ENCODE measurements at regions not wholly inside any gene's neighbourhood (a gene's known extent, or its start where the extent isn't known, plus 50 kb on each side); places are given as distances from the start of the nearest gene placed in this dataset.

DNA sequence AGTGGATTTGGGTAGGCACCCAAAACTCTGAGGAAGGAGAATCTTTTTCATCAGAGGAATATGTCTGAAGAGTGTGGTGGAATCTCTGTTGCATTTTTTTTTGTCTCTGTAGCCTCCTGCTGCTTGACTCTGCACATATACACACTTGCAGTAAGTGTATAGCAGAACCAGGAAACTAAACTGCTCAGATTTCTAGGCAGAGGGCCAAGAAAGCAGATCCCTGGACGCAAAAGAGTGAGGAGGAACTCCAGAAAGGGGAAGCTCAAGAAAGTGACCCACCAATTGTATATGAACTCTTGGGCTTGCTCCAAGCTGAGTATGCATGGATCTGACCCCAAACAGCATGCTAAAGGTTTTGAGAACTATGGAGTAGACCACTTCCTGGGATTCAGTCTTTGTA is 181.8 kb downstream of the GADD45G start (continued):
- TF ChIP-seq RXRA (IDR thresholded peaks at IDR 0.05; ENCODE audit: borderline replicate concordance, low read depth), result no peak
- no peak for TF ChIP-seq TAF1 (IDR thresholded peaks at IDR 0.05; ENCODE audit: borderline replicate concordance, low read depth, low read length)
- TF ChIP-seq SIN3A (IDR thresholded peaks at IDR 0.05; ENCODE audit: borderline replicate concordance, low read depth, low read length), result no peak
- no peak for TF ChIP-seq FOXM1 (IDR thresholded peaks at IDR 0.05; ENCODE audit: low read depth)
- no peak for TF ChIP-seq MEF2A (IDR thresholded peaks at IDR 0.05; ENCODE audit: borderline replicate concordance, low read depth)
- TF ChIP-seq CHD2 (IDR thresholded peaks at IDR 0.05; ENCODE audit: low read length, partially characterized antibody), result no peak
- no peak for TF ChIP-seq NRF1 (IDR thresholded peaks at IDR 0.05; ENCODE audit: low read depth, low read length)

DNA sequence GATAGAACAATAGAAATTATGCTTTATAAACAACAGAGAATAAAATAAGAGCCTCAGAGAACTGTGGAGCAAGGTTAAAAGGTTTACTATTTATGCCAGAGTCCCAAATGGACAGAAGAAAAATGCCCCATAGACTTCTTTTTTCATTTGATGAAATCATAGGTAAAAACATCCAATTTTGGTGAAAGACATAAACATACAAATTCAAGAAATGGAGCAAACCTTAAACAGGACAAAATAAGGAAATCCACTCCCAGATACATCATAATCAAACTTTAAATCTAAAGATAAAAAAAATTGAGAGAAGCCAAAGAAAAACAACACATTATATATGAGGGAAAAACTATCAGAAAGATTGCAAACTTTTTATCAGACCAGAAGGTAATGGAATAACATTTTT is 182.8 kb downstream of the GADD45G start:
- Histone ChIP-seq H3K4me2 (no peak overlapping the region), H3K4me1 (ENCODE audit: control insufficient read depth in 1 of 2, insufficient read depth in 2 of 2, low read depth in 1 of 2, low read length in 1 of 2) (peaks cover 0 to 5% of the 10 kb centered on the region in 2 experiments; a peak in 1 of 4 replicates), H3K9me3 (no peaks in the 10 kb centered on the region), H3K27ac (ENCODE audit: low read depth in 2 of 2, low read length in 1 of 2) (no peak overlapping the region), H3K9ac (no peak overlapping the region), H3K79me2 (ENCODE audit: insufficient read depth) (no peaks in the 10 kb centered on the region), H3K27me3 (ENCODE audit: insufficient read depth) (no peaks in the 10 kb centered on the region), H3F3A (replicated peaks; ENCODE audit: insufficient read depth) (no peaks in the 10 kb centered on the region), H4K20me1 (ENCODE audit: insufficient read depth) (no peaks in the 10 kb centered on the region), H3K36me3 (replicated peaks in 1 of 2; ENCODE audit: control insufficient read depth in 1 of 2, insufficient read depth in 2 of 2, low read length in 1 of 2) (no peaks in the 10 kb centered on the region), H3K9me2 (no peaks in the 10 kb centered on the region), H3K4me3 (ENCODE audit: low read depth in 2 of 2, low read length in 1 of 2) (no peak overlapping the region), H2AFZ (ENCODE audit: low read depth) (no peak overlapping the region)
- TF ChIP-seq, protein P1, sequence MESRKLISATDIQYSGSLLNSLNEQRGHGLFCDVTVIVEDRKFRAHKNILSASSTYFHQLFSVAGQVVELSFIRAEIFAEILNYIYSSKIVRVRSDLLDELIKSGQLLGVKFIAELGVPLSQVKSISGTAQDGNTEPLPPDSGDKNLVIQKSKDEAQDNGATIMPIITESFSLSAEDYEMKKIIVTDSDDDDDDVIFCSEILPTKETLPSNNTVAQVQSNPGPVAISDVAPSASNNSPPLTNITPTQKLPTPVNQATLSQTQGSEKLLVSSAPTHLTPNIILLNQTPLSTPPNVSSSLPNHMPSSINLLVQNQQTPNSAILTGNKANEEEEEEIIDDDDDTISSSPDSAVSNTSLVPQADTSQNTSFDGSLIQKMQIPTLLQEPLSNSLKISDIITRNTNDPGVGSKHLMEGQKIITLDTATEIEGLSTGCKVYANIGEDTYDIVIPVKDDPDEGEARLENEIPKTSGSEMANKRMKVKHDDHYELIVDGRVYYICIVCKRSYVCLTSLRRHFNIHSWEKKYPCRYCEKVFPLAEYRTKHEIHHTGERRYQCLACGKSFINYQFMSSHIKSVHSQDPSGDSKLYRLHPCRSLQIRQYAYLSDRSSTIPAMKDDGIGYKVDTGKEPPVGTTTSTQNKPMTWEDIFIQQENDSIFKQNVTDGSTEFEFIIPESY (IDR thresholded peaks at IDR 0.05; ENCODE audit: borderline replicate concordance, low read depth), result no peak
- TF ChIP-seq CHD2 (IDR thresholded peaks at IDR 0.05; ENCODE audit: low read length, partially characterized antibody), result no peak
- TF ChIP-seq NFIC (IDR thresholded peaks at IDR 0.05; ENCODE audit: borderline replicate concordance), result no peak
- no peak for TF ChIP-seq EP300 (IDR thresholded peaks at IDR 0.05; ENCODE audit: borderline replicate concordance in 1 of 2, low read depth in 1 of 2, low read length in 1 of 2)
- no peak for TF ChIP-seq TEAD4 (IDR thresholded peaks at IDR 0.05; ENCODE audit: borderline replicate concordance, insufficient read depth)
- TF ChIP-seq, protein P2, sequence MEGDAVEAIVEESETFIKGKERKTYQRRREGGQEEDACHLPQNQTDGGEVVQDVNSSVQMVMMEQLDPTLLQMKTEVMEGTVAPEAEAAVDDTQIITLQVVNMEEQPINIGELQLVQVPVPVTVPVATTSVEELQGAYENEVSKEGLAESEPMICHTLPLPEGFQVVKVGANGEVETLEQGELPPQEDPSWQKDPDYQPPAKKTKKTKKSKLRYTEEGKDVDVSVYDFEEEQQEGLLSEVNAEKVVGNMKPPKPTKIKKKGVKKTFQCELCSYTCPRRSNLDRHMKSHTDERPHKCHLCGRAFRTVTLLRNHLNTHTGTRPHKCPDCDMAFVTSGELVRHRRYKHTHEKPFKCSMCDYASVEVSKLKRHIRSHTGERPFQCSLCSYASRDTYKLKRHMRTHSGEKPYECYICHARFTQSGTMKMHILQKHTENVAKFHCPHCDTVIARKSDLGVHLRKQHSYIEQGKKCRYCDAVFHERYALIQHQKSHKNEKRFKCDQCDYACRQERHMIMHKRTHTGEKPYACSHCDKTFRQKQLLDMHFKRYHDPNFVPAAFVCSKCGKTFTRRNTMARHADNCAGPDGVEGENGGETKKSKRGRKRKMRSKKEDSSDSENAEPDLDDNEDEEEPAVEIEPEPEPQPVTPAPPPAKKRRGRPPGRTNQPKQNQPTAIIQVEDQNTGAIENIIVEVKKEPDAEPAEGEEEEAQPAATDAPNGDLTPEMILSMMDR (IDR thresholded peaks at IDR 0.05), result no peak
- no peak for DNase-seq
- CTCF ChIA-PET, result no interaction called here
- POLR2A ChIA-PET, result no interaction called here

DNA sequence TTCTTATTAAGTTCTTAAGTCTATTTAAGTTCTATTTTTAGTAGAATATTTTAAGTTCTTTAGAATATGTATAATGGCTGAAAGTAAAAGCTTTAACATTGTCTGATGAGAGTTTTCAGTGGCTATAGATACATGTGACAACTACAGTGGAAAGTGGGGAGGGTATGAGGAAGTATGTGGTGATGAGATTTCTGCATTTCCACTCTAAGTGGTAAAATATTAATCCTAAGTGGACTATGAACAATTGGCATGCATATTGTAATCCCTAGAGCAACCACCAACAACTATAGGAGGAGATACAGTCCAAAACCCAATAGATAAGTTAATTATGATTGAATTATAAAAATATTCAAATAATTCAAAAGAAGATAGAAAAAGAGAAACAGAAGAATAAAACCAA is 183.6 kb downstream of the GADD45G start:
- Histone ChIP-seq H4K20me1 (ENCODE audit: insufficient read depth) (no peaks in the 10 kb centered on the region), H3F3A (replicated peaks; ENCODE audit: insufficient read depth) (no peaks in the 10 kb centered on the region), H3K4me3 (ENCODE audit: low read depth in 2 of 2, low read length in 1 of 2) (no peak overlapping the region), H3K9me3 (no peaks in the 10 kb centered on the region), H2AFZ (ENCODE audit: low read depth) (no peak overlapping the region), H3K9ac (no peak overlapping the region), H3K27me3 (ENCODE audit: insufficient read depth) (no peaks in the 10 kb centered on the region), H3K36me3 (replicated peaks in 1 of 2; ENCODE audit: control insufficient read depth in 1 of 2, insufficient read depth in 2 of 2, low read length in 1 of 2) (no peaks in the 10 kb centered on the region), H3K4me2 (no peak overlapping the region), H3K27ac (ENCODE audit: low read depth in 2 of 2, low read length in 1 of 2) (no peak overlapping the region), H3K4me1 (ENCODE audit: control insufficient read depth in 1 of 2, insufficient read depth in 2 of 2, low read depth in 1 of 2, low read length in 1 of 2) (peaks cover 0 to 5% of the 10 kb centered on the region in 2 experiments; a peak in 1 of 4 replicates), H3K79me2 (ENCODE audit: insufficient read depth) (no peaks in the 10 kb centered on the region), H3K9me2 (no peaks in the 10 kb centered on the region)
- ChIA-PET CTCF (interaction anchor here (1.8 kb wide), 1 partner anchor 186 kb away, joined by 8 read pairs; no protein-coding TSS in a partner anchor), POLR2A (no interaction called here)
- TF ChIP-seq, protein P3, sequence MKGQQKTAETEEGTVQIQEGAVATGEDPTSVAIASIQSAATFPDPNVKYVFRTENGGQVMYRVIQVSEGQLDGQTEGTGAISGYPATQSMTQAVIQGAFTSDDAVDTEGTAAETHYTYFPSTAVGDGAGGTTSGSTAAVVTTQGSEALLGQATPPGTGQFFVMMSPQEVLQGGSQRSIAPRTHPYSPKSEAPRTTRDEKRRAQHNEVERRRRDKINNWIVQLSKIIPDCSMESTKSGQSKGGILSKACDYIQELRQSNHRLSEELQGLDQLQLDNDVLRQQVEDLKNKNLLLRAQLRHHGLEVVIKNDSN (IDR thresholded peaks at IDR 0.05; ENCODE audit: borderline replicate concordance, low read depth), result no peak
- TF ChIP-seq, protein P4, sequence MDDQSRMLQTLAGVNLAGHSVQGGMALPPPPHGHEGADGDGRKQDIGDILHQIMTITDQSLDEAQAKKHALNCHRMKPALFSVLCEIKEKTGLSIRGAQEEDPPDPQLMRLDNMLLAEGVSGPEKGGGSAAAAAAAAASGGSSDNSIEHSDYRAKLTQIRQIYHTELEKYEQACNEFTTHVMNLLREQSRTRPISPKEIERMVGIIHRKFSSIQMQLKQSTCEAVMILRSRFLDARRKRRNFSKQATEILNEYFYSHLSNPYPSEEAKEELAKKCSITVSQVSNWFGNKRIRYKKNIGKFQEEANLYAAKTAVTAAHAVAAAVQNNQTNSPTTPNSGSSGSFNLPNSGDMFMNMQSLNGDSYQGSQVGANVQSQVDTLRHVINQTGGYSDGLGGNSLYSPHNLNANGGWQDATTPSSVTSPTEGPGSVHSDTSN (IDR thresholded peaks at IDR 0.05), result no peak
- TF ChIP-seq NFIC (IDR thresholded peaks at IDR 0.05; ENCODE audit: borderline replicate concordance) (no peak), RXRA (IDR thresholded peaks at IDR 0.05; ENCODE audit: borderline replicate concordance, low read depth) (no peak), TAF1 (IDR thresholded peaks at IDR 0.05; ENCODE audit: borderline replicate concordance, low read depth, low read length) (no peak), TEAD4 (IDR thresholded peaks at IDR 0.05; ENCODE audit: borderline replicate concordance, insufficient read depth) (no peak), MXI1 (IDR thresholded peaks at IDR 0.05; ENCODE audit: low read depth, low read length) (no peak), MEF2A (IDR thresholded peaks at IDR 0.05; ENCODE audit: borderline replicate concordance, low read depth) (no peak), GATA2 (CRISPR knock-in tag; IDR thresholded peaks at IDR 0.05) (no peak), SMC3 (IDR thresholded peaks at IDR 0.05; ENCODE audit: low read depth, low read length) (no peak), ELF1 (IDR thresholded peaks at IDR 0.05) (no peak)
- TF ChIP-seq, protein P5, sequence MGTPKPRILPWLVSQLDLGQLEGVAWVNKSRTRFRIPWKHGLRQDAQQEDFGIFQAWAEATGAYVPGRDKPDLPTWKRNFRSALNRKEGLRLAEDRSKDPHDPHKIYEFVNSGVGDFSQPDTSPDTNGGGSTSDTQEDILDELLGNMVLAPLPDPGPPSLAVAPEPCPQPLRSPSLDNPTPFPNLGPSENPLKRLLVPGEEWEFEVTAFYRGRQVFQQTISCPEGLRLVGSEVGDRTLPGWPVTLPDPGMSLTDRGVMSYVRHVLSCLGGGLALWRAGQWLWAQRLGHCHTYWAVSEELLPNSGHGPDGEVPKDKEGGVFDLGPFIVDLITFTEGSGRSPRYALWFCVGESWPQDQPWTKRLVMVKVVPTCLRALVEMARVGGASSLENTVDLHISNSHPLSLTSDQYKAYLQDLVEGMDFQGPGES (IDR thresholded peaks at IDR 0.05; ENCODE audit: low read depth, low read length), result no peak
- DNase-seq, result no peak

Data from SK-N-SH (cell line).